Fibroblast of lung (primary cell): ENCODE measurements at regions not wholly inside any gene's neighbourhood (a gene's known extent, or its start where the extent isn't known, plus 50 kb on each side); places are given as distances from the start of the nearest gene placed in this dataset.

Source experiments
- DNase-seq, 2 donors: peaks; one replicate each; pipeline versions ENCODE4 v3.0.0 to v3.0.0-alpha.2; 2010; ENCODE audit warnings: low read depth in 2 of 2
- H2AFZ ChIP-seq: 2 replicates; pipeline ENCODE4 v1.5.1; 2012; ENCODE audit warnings: low read length, control low read depth, inconsistent platforms
- H3K27ac ChIP-seq: 2 replicates; pipeline ENCODE4 v1.5.1; 2011; ENCODE audit warnings: low read length, control low read depth; ENCODE audit not compliant: insufficient read depth
- H3K27me3 ChIP-seq: 2 replicates; pipeline ENCODE4 v1.5.1; 2011; ENCODE audit warnings: mild to moderate bottlenecking, low read length; ENCODE audit not compliant: control insufficient read depth, insufficient read depth
- H3K36me3 ChIP-seq: 2 replicates; pipeline ENCODE4 v1.5.1; 2011; ENCODE audit warnings: low read length; ENCODE audit not compliant: control insufficient read depth, insufficient read depth
- H3K4me1 ChIP-seq: 2 replicates; pipeline ENCODE4 v1.5.1; 2011; ENCODE audit warnings: low read length; ENCODE audit not compliant: control insufficient read depth, insufficient read depth; ENCODE audit errors: extremely low read depth
- H3K4me2 ChIP-seq: 2 replicates; pipeline ENCODE4 v1.5.1; 2011; ENCODE audit warnings: low read length, control low read depth; ENCODE audit not compliant: insufficient read depth; ENCODE audit errors: extremely low read depth
- H3K4me3 ChIP-seq, 4 experiments: fragments of 200-600 bp in 1 of 4; sonication (generic) in 1 of 4; replicated peaks in 1 of 4; 2 replicates each; pipeline ENCODE4 v1.5.1; 2011 to 2016; ENCODE audit warnings: low read length in 4 of 4, low read depth in 3 of 4, mild to moderate bottlenecking in 3 of 4, control low read depth in 2 of 4, inconsistent platforms in 1 of 4, mixed read lengths in 1 of 4; ENCODE audit not compliant: insufficient read depth in 1 of 4; ENCODE audit errors: control extremely low read depth in 1 of 4
- H3K79me2 ChIP-seq: 2 replicates; pipeline ENCODE4 v1.5.1; 2012; ENCODE audit warnings: mild to moderate bottlenecking, low read length, inconsistent platforms; ENCODE audit not compliant: control insufficient read depth, insufficient read depth
- H3K9ac ChIP-seq: 2 replicates; pipeline ENCODE4 v1.5.1; 2011; ENCODE audit warnings: mild to moderate bottlenecking, low read length, control low read depth; ENCODE audit not compliant: insufficient read depth
- H3K9me3 ChIP-seq: 2 replicates; pipeline ENCODE4 v1.5.1; 2012; ENCODE audit warnings: low read depth, low read length; ENCODE audit not compliant: control insufficient read depth, insufficient read depth
- H4K20me1 ChIP-seq: 2 replicates; pipeline ENCODE4 v1.5.1; 2011; ENCODE audit warnings: low read length; ENCODE audit not compliant: control insufficient read depth, insufficient read depth; ENCODE audit errors: extremely low read depth
- CTCF ChIP-seq, 2 donors: IDR thresholded peaks in 1 of 2; conservative IDR thresholded peaks in 1 of 2; 1 replicate in 1 of 2; 2 replicates in 1 of 2; pipeline ENCODE4 v1.5.1; 2011 to 2012; ENCODE audit warnings: low read length in 2 of 2, control low read depth in 1 of 2, inconsistent platforms in 1 of 2, low read depth in 1 of 2, mild to moderate bottlenecking in 1 of 2
- EZH2 ChIP-seq: IDR thresholded peaks from 2 replicates; pipeline ENCODE4 v1.5.1; 2012; ENCODE audit warnings: low read length, control low read depth, mild to moderate bottlenecking; ENCODE audit errors: missing control alignments

GRCh38 chr2:195006856-195007255, 650.2 kb upstream of the SLC39A10 start:
- Histone ChIP-seq H3K27me3 (no peaks in the 10 kb centered on the region), H4K20me1 (no peaks in the 10 kb centered on the region), H3K9me3 (no peaks in the 10 kb centered on the region), H3K36me3 (no peaks in the 10 kb centered on the region), H3K9ac (no peak overlapping the region), H2AFZ (no peak overlapping the region), H3K27ac (no peak overlapping the region), H3K4me2 (no peak overlapping the region), H3K4me3 (no peak overlapping the region), H3K4me1 (no peaks in the 10 kb centered on the region), H3K79me2 (no peaks in the 10 kb centered on the region)
- no peak for DNase-seq
- no peak for TF ChIP-seq EZH2
- TF ChIP-seq CTCF (conservative IDR thresholded peaks at IDR 0.05 in 1 of 2, IDR thresholded peaks at IDR 0.05 in 1 of 2; ENCODE audit: low read depth in 1 of 2, low read length in 2 of 2) = no peak

DNA sequence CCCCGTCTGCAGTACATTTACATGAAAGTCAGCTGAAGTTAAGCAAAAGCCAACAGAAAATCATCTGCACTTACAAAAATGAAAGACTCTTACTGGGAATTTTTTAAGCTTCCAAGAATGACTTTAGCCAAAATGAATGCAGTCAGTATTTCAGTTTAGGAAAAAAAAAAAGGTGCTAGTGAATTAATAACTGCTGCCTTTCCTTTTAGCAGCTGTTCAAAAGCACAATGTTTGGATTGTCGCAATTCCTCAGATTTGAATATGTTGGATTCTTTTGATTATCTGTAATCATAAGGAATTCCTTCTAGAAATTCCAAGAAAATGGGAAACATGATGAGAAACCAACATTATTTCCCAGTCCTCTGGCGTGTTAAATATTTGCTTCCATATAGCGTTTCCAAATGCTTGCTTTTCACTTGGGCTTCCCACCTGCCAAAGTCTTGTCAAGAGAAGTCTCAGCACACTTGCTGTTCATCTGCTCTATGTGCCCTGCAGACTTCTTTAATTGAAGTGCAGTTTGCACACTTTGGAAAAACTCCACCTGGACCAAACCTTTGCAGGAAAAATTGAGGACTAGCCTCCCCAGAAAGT, 653.0 kb upstream of the SLC39A10 start:
- Histone ChIP-seq H2AFZ (no peak overlapping the region), H3K79me2 (no peaks in the 10 kb centered on the region), H3K4me1 (no peaks in the 10 kb centered on the region), H3K27me3 (no peaks in the 10 kb centered on the region), H4K20me1 (no peaks in the 10 kb centered on the region), H3K36me3 (no peaks in the 10 kb centered on the region), H3K4me3 (no peak overlapping the region), H3K27ac (no peak overlapping the region), H3K4me2 (no peak overlapping the region), H3K9ac (no peak overlapping the region), H3K9me3 (no peaks in the 10 kb centered on the region)
- TF ChIP-seq EZH2 (no peak), CTCF (conservative IDR thresholded peaks at IDR 0.05 in 1 of 2, IDR thresholded peaks at IDR 0.05 in 1 of 2; ENCODE audit: low read depth in 1 of 2, low read length in 2 of 2) (no peak)
- DNase-seq = no peak

DNA sequence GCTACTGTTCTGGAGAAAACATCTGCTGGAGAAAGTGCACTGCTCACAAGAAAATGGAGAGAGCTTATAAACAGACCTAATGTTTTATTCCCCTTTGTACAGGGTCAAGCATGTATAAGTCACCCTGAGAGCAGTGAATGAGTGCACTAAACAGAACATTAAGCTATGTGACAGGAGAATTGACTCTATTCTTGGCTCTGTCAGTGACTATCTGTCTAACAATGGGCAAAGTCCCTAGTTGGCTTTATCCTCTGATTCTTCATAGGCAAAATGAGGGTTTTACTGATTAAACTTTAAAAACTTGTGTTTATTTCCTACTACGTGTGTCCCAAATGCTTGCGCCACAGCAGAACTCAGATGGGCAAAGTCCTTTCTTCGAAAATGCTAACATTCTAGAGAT, 655.1 kb upstream of the SLC39A10 start:
- Histone ChIP-seq H3K4me1 (no peaks in the 10 kb centered on the region), H3K79me2 (no peaks in the 10 kb centered on the region), H4K20me1 (no peaks in the 10 kb centered on the region), H3K4me2 (no peak overlapping the region), H2AFZ (no peak overlapping the region), H3K4me3 (no peak overlapping the region), H3K36me3 (no peaks in the 10 kb centered on the region), H3K27ac (no peak overlapping the region), H3K27me3 (no peaks in the 10 kb centered on the region), H3K9me3 (no peaks in the 10 kb centered on the region), H3K9ac (no peak overlapping the region)
- DNase-seq = no peak
- TF ChIP-seq CTCF (conservative IDR thresholded peaks at IDR 0.05 in 1 of 2, IDR thresholded peaks at IDR 0.05 in 1 of 2; ENCODE audit: low read depth in 1 of 2, low read length in 2 of 2) (no peak), EZH2 (no peak)
